HepG2 (cell line): ENCODE measurements at regions not wholly inside any gene's neighbourhood (a gene's known extent, or its start where the extent isn't known, plus 50 kb on each side); places are given as distances from the start of the nearest gene placed in this dataset.

ENCODE experiments used
- ATAC-seq: fragments of 200-7000 bp; cut with Tn5 transposase; 3 replicates; pipeline ENCODE4 v1.9.1; 2020; ENCODE audit warnings: mild to moderate bottlenecking, moderate library complexity
- BruUV-seq: library from RNA; stranded (reverse); fragments of 400-500 nt; replicated peaks from 2 replicates; lab custom pipeline; 2021; lab: Mats Ljungman, UMichigan
- CTCF ChIA-PET: fragments of 300-600 bp; formaldehyde crosslinking; extraction: SDS; loops from one replicate; lab custom pipeline; 2021; ENCODE audit warnings: low total read pairs, inconsistent platforms, low intra/inter-chr PET ratio; lab: Yijun Ruan, JAX
- POLR2A ChIA-PET: fragments of 350-600 bp; sonication (Branson Sonifier 250); formaldehyde crosslinking; loops from one replicate; lab custom pipeline; 2020; ENCODE audit warnings: antibody characterized with exemption, inconsistent platforms; lab: Yijun Ruan, JAX
- DNase-seq: peaks from one replicate; pipeline ENCODE4 v3.0.0-alpha.2; 2015; ENCODE audit warnings: low spot score
- FAIRE-seq: peaks from 3 replicates; lab custom pipeline; 2011; peaks lifted over from hg19 to GRCh38; lab: Jason Lieb, UNC
- H2AFZ ChIP-seq: one replicate; pipeline ENCODE4 v1.6.1; 2011; ENCODE audit warnings: low read length, inconsistent platforms
- H3K27ac ChIP-seq: fragments of 300-600 bp; 3 replicates; pipeline ENCODE4 v1.8.0; 2011; ENCODE audit warnings: mixed run types, mild to moderate bottlenecking, mixed read lengths, low read length, inconsistent platforms; ENCODE audit not compliant: insufficient read depth; ENCODE audit errors: extremely low read length
- H3K27me3 ChIP-seq, 2 experiments: fragments of 200-600 bp in 1 of 2; 2 replicates in 1 of 2; 3 replicates in 1 of 2; pipeline versions ENCODE4 v1.6.0 to v1.8.0; 2011; ENCODE audit warnings: low read length in 2 of 2, mild to moderate bottlenecking in 2 of 2, moderate library complexity in 2 of 2, inconsistent platforms in 1 of 2; ENCODE audit not compliant: insufficient read depth in 2 of 2, control insufficient read depth in 1 of 2
- H3K36me3 ChIP-seq, 2 experiments: fragments of 200-600 bp in 1 of 2; replicated peaks in 1 of 2; 2 replicates in 1 of 2; 3 replicates in 1 of 2; pipeline versions ENCODE4 v1.5.1 to v1.8.0; 2011; ENCODE audit warnings: low read length in 2 of 2, inconsistent platforms in 1 of 2; ENCODE audit not compliant: insufficient read depth in 2 of 2, control insufficient read depth in 1 of 2
- H3K4me1 ChIP-seq: 2 replicates; pipeline ENCODE4 v1.5.1; 2012; ENCODE audit warnings: low read length, inconsistent platforms; ENCODE audit not compliant: insufficient read depth
- H3K4me2 ChIP-seq: 2 replicates; pipeline ENCODE4 v1.6.0; 2011; ENCODE audit warnings: low read depth, low read length, inconsistent platforms
- H3K4me3 ChIP-seq, 3 experiments: fragments of 200-600 bp in 1 of 3; sonication (generic), shearing (Covaris generic) in 1 of 3; replicated peaks in 1 of 3; 2 replicates each; pipeline ENCODE4 v1.5.1; 2011 to 2016; ENCODE audit warnings: low read length in 3 of 3, inconsistent platforms in 2 of 3, low read depth in 2 of 3, mild to moderate bottlenecking in 2 of 3, control low read depth in 1 of 3, mixed read lengths in 1 of 3; ENCODE audit not compliant: insufficient read depth in 1 of 3
- H3K79me2 ChIP-seq: one replicate; pipeline ENCODE4 v1.6.1; 2011; ENCODE audit warnings: low read length, inconsistent platforms; ENCODE audit not compliant: insufficient read depth
- H3K9ac ChIP-seq: 2 replicates; pipeline ENCODE4 v1.6.0; 2011; ENCODE audit warnings: mild to moderate bottlenecking, low read depth, low read length, inconsistent platforms; ENCODE audit not compliant: insufficient read depth
- H3K9me3 ChIP-seq: 2 replicates; pipeline ENCODE4 v1.5.1; 2012; ENCODE audit warnings: mild to moderate bottlenecking, low read length
- H4K20me1 ChIP-seq: 2 replicates; pipeline ENCODE4 v1.6.0; 2011; ENCODE audit warnings: inconsistent platforms, mild to moderate bottlenecking, low read length, moderate library complexity; ENCODE audit not compliant: insufficient read depth
- CREB1 ChIP-seq, 2 experiments: fragments of 450-650 bp in 1 of 2; IDR thresholded peaks; 2 replicates each; pipeline ENCODE4 v1.6.1; 2016 to 2017; ENCODE audit warnings: control low read depth in 1 of 2, mild to moderate bottlenecking in 1 of 2, missing compliant biosample characterization in 1 of 2, missing genetic modification characterization in 1 of 2
- FOXM1 ChIP-seq: sonication (generic); formaldehyde crosslinking; IDR thresholded peaks from 2 replicates; pipeline ENCODE4 v1.5.0; 2020; ENCODE audit warnings: missing genetic modification reagents
- KDM2A ChIP-seq: sonication (generic); formaldehyde crosslinking; IDR thresholded peaks from 2 replicates; pipeline ENCODE4 v1.4.0; 2020; ENCODE audit warnings: low read depth, missing genetic modification reagents, borderline replicate concordance
- NFE2L1 ChIP-seq: sonication (generic); formaldehyde crosslinking; IDR thresholded peaks from 2 replicates; pipeline ENCODE4 v1.4.0; 2020; ENCODE audit warnings: missing genetic modification reagents, mild to moderate bottlenecking, borderline replicate concordance
- ZXDC ChIP-seq: sonication (generic); formaldehyde crosslinking; IDR thresholded peaks from 2 replicates; pipeline ENCODE4 v1.5.0; 2020; ENCODE audit warnings: mild to moderate bottlenecking, missing genetic modification reagents
- WGBS: methylation state at CpG from one replicate; pipeline ENCODE4 v1.1.6; 2017; ENCODE audit warnings: low lambda C conversion rate; 5-methylcytosine and 5-hydroxymethylcytosine counted together
- in situ Hi-C: cut with HindIII; loops from 2 replicates; pipeline ENCODE4 v1.10.0; 2017; ENCODE audit warnings: low pct_unique_long_range_greater_than_20kb; ENCODE audit not compliant: extremely low pct_ligation_motif_present
- intact Hi-C: fragments of 100-400 bp; cut with micrococcal nuclease; formaldehyde crosslinking; loops from one replicate; pipeline ENCODE4 v1.10.0; 2022; ENCODE audit not compliant: unreplicated experiment

DNA sequence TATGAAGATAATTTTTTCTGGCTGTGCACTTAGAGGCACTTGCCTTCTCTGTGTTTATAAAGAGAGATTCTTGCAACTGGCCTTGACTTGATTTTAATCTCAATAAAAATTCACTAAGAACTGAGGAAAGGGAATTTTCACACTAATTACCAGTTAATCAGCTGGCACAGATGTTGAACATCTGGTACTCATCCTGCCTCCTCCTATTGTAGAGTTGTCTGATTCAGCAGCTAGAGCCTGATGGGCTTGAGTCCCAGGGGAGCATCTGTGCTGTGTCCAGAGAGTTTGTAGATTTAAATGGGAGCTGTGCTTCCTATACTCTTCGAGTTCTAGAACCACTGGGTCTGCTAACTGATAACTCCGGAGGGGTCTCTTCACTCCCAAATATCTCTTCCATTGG lies 50.7 kb upstream of the ADRA1D start (continued):
- TF ChIP-seq ZXDC (CRISPR knock-in tag) (no peak), KDM2A (no peak), FOXM1 (CRISPR knock-in tag) (no peak)

- in situ Hi-C loops (no loop called here), intact Hi-C loops (no loop called here)
- Histone ChIP-seq H3K4me3 (no peak overlapping the region), H2AFZ (no peak overlapping the region), H3K27ac (no peak overlapping the region), H3K27me3 (peaks cover 3 to 13% of the 10 kb centered on the region in 2 experiments; a peak in 2 of 5 replicates), H3K9me3 (no peaks in the 10 kb centered on the region), H4K20me1 (no peaks in the 10 kb centered on the region), H3K9ac (no peak overlapping the region), H3K4me2 (no peak overlapping the region), H3K79me2 (no peaks in the 10 kb centered on the region), H3K36me3 (no peaks in the 10 kb centered on the region), H3K4me1 (no peaks in the 10 kb centered on the region)
- no peak for DNase-seq
- TF ChIP-seq CREB1 (IDR thresholded peaks at IDR 0.05) (peak; percentile 89), CREB1 (CRISPR knock-in tag; IDR thresholded peaks at IDR 0.05) (no peak), NFE2L1 (CRISPR knock-in tag) (no peak)
- ChIA-PET POLR2A (no interaction called here), CTCF (no interaction called here)
- no peak for ATAC-seq
- FAIRE-seq: no peak
- WGBS: 4% methylated on average over 1 of the region's 1 CpG
- no TSS peak for BruUV-seq
Measured at GRCh38 chr20:4299216-4299615, 50.1 kb upstream of the ADRA1D start.
